ENCODE measurements at regions not wholly inside any gene's neighbourhood (a gene's known extent, or its start where the extent isn't known, plus 50 kb on each side); places are given as distances from the start of the nearest gene placed in this dataset.

DNA sequence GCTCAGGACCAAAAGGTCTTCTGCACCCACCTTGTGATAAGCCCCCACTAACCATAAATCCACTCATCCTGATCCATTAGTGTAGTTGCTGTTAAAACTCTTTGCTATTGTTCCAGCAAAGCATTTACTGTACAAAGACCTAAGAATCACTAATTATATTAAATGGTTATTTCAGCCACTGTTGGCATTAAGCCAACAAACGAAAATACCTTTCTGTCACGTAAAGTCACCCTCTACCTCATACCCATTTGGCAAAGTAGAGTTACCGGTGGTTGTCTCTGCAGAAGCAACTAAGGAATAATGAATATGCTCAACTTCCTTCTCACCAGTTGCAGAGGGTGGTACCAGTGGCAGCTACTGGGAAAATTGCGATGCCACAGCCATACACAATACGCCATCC, 224.5 kb downstream of the SP3 start:
- no peak overlapping the region for H3K27ac Mint-ChIP-seq
- H3K36me3 Mint-ChIP-seq: no peaks in the 10 kb centered on the region
- peaks cover 0 to 4% (median 3%) of the 10 kb centered on the region in 3 donors for H3K9me3 Mint-ChIP-seq
- H3K4me1 Mint-ChIP-seq: no peaks in the 10 kb centered on the region
- no peak overlapping the region for H3K4me3 Mint-ChIP-seq
- peaks cover 13% of the 10 kb centered on the region for H3K27me3 Mint-ChIP-seq

DNA sequence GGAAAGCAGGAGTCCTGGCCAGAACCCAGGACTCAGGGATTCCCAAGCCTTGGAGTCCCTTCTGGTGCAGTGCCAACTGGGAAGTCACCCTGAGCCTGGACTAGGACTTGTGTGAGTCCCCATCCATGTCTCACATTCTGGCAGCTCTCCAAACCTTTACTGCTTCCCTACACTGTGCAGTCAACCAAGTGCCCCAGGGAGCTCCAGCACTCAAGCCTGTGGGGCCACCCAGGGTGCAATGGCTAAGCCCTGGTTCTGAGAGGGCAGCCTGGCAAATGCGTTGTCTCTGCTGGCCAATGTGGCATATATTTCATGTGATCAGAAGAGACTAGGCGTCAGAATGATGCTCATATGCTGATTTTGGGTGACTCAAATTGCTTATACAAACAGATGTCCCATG, 223.4 kb downstream of the SP3 start:
- Mint-ChIP-seq H3K4me3 (no peak overlapping the region), H3K27ac (no peak overlapping the region), H3K4me1 (no peaks in the 10 kb centered on the region), H3K27me3 (peaks cover 16% of the 10 kb centered on the region), H3K9me3 (peaks cover 0 to 4% (median 3%) of the 10 kb centered on the region in 3 donors), H3K36me3 (no peaks in the 10 kb centered on the region)

DNA sequence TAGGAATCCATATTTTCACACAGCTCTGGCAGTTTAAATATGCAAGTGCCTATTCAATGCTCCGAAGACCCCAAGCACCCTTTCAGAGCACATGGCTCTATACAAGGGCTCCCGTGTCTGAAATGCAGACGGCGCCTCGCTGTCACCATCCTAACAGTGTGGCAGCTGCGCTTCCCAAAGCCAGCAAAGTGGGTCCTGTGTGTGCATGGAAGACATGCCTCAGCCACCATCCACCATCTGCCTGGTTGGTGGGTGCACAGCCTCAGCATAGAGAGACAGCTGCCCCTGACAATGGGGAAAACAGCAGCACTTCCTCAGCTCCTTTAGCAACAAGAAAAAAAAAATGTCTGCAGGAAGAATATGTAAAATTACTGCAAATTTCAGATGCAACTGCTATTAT, 218.1 kb downstream of the SP3 start:
- no peaks in the 10 kb centered on the region for H3K36me3 Mint-ChIP-seq
- H3K27ac Mint-ChIP-seq: no peak overlapping the region
- H3K9me3 Mint-ChIP-seq: no peaks in the 10 kb centered on the region
- H3K4me1 Mint-ChIP-seq: peaks cover 0 to 3% (median 0%) of the 10 kb centered on the region in 3 donors
- peaks cover 19% of the 10 kb centered on the region for H3K27me3 Mint-ChIP-seq
- no peak overlapping the region for H3K4me3 Mint-ChIP-seq

- H3K27me3 Mint-ChIP-seq: peaks cover 7% of the 10 kb centered on the region
- no peaks in the 10 kb centered on the region for H3K36me3 Mint-ChIP-seq
- H3K9me3 Mint-ChIP-seq: no peaks in the 10 kb centered on the region
- H3K4me1 Mint-ChIP-seq: peaks cover 0 to 3% (median 0%) of the 10 kb centered on the region in 3 donors
- H3K27ac Mint-ChIP-seq: no peak overlapping the region
- H3K4me3 Mint-ChIP-seq: no peak overlapping the region
Observed at GRCh38 chr2:173749315-173749714, 215.9 kb downstream of the SP3 start.

DNA sequence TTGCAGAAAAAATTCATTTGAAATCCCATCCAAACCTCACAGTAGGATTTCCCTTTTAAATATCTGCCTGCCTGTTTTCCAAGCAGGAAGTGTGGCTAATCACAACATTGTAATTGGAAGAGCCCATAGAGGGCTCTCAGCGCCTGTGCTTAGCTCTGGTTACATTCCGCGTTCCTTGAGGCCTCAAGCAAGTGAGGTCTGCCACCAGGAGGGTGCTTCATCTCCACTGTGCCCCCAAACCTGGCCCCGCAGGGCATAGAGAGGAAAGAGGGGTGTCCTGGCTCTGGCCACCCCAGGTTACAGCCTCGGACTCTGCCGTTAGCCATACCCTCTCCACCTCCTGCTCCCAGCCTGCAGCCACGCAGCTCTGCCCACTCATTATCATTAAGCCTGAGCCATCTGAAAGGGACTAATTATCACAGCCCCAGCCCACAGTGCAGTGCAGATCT, 214.8 kb downstream of the SP3 start:
- no peak overlapping the region for H3K27ac Mint-ChIP-seq
- no peak overlapping the region for H3K4me3 Mint-ChIP-seq
- H3K9me3 Mint-ChIP-seq: no peaks in the 10 kb centered on the region
- peaks cover 7% of the 10 kb centered on the region for H3K27me3 Mint-ChIP-seq
- H3K36me3 Mint-ChIP-seq: no peaks in the 10 kb centered on the region
- peaks cover 0 to 3% (median 0%) of the 10 kb centered on the region in 3 donors for H3K4me1 Mint-ChIP-seq

- no peak overlapping the region for H3K27ac Mint-ChIP-seq
- H3K36me3 Mint-ChIP-seq: no peaks in the 10 kb centered on the region
- H3K4me1 Mint-ChIP-seq: peaks cover 0 to 3% (median 0%) of the 10 kb centered on the region in 3 donors
- no peaks in the 10 kb centered on the region for H3K9me3 Mint-ChIP-seq
- peaks cover 5% of the 10 kb centered on the region for H3K27me3 Mint-ChIP-seq
- no peak overlapping the region for H3K4me3 Mint-ChIP-seq
Observed at GRCh38 chr2:173750831-173751230, 214.3 kb downstream of the SP3 start.

DNA sequence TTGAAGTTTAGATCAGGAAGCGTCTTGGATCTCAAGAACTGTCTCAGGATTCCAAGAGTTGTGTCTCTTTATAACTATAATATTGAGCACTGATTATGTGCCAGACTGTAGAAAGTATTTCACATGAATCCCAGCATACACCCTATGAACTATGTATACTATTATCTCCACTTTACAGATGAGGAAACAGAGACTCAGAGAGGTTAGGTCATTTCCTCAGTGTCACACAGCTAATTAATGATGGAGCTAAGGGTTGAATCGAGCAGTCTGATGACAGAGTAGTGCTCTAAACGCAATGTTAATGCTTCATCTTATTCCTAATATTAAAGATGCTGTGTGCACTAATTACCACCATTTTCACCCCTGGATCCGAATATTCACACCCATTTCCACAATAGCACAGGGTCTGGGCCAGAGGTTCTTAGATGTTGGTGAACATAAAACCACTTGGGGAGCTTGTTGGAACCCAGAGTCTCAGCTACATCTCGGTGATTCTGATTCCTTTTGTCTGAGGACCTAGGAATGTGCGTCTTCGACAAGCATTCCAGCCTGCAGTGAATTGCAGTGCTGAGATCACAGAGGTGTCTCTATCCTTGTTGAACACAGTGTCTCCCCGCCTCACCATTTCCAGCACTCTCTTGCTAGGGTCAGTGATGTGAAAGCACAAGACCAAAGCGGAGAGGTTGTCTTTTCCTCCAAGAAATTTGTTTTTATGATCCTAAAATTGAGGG, 213.8 kb downstream of the SP3 start:
- Mint-ChIP-seq H3K27me3 (peaks cover 3% of the 10 kb centered on the region), H3K36me3 (no peaks in the 10 kb centered on the region), H3K27ac (no peak overlapping the region), H3K9me3 (no peaks in the 10 kb centered on the region), H3K4me3 (no peak overlapping the region), H3K4me1 (peaks cover 0 to 3% (median 0%) of the 10 kb centered on the region in 3 donors)

DNA sequence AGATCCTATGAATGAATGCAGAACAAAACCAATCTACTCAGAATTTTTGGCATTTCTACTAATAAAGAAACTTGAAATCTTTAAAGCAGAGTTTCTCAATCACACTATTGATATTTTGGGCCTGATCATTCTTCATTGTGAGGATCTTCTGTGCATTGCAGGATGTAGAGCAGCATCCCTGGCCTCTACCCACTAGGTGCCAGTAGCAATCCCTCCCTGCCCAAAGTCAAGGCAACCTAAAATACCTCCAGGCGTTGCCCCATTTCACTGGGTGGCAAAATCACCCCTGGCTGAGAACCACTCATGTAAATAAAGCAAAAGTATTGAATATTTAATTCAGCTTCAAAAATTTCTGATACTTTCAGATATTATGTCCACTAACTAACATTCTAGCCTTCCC, 213.0 kb downstream of the SP3 start:
- Mint-ChIP-seq H3K27me3 (peaks cover 3% of the 10 kb centered on the region), H3K4me3 (no peak overlapping the region), H3K36me3 (no peaks in the 10 kb centered on the region), H3K4me1 (peaks cover 0 to 3% (median 0%) of the 10 kb centered on the region in 3 donors), H3K9me3 (no peaks in the 10 kb centered on the region), H3K27ac (no peak overlapping the region)

DNA sequence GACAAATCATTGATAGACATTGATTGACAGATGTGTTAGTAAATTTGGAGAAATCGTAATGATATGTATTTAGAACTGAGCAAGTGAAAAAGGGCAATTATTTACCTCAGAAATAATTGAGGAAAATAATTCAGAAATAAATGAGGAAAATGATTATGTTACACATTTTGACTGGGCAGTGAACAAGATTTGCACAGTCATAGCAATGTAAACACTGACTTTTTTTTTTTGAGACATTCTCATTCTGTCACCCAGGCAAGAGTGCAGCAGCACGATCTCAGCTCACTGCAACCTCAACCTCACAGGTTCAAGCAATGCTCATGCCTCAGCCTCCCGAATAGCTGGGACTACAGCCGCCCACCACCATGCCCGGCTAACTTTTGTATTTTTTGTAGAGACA, 211.7 kb downstream of the SP3 start:
- no peak overlapping the region for H3K27ac Mint-ChIP-seq
- H3K27me3 Mint-ChIP-seq: peaks cover 3% of the 10 kb centered on the region
- H3K4me1 Mint-ChIP-seq: peaks cover 0 to 3% (median 0%) of the 10 kb centered on the region in 3 donors
- no peaks in the 10 kb centered on the region for H3K9me3 Mint-ChIP-seq
- H3K4me3 Mint-ChIP-seq: no peak overlapping the region
- no peaks in the 10 kb centered on the region for H3K36me3 Mint-ChIP-seq

DNA sequence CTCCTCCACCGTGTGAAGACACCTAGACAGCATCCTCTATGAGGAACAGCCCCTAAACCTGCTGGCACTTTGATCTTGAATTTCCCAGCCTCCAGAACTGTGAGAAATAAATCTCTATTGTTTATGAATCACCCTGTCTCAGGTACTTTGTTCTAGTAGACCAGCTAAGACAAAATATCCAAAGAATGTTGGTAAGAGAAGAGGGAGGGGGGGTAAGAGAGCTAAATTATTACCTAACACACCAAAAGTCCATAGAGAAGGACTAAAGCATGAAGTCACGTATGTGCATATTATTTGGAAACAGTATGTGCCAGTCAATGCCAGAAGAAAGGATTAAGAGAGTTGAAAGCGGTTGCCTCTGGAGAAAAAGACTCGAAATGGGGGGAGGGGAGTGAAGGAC, 211.0 kb downstream of the SP3 start:
- no peaks in the 10 kb centered on the region for H3K36me3 Mint-ChIP-seq
- no peak overlapping the region for H3K27ac Mint-ChIP-seq
- H3K9me3 Mint-ChIP-seq: no peaks in the 10 kb centered on the region
- peaks cover 1% of the 10 kb centered on the region for H3K27me3 Mint-ChIP-seq
- peaks cover 0 to 3% (median 0%) of the 10 kb centered on the region in 3 donors for H3K4me1 Mint-ChIP-seq
- H3K4me3 Mint-ChIP-seq: no peak overlapping the region

DNA sequence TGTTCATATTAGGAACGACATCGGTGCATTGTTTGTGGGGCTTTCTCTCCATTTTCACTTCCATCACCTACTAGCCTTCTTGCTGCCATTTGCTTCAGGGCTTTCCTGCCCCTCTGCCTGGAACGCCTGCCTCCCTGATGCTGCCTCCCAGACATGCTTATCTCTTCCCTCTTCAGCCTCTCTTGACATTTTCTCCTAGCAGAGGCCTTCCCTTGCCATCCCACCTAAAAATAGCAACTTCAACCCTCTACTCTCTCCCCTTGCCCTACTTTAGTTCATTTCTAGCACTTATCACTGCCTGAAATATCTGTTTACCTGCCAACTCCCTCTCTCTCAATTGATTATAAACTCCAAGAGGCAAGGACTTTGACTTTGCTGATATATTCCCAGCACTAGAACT, 210.3 kb downstream of the SP3 start:
- H3K36me3 Mint-ChIP-seq: no peaks in the 10 kb centered on the region
- H3K4me3 Mint-ChIP-seq: no peak overlapping the region
- H3K27me3 Mint-ChIP-seq: no peaks in the 10 kb centered on the region
- H3K9me3 Mint-ChIP-seq: no peaks in the 10 kb centered on the region
- no peak overlapping the region for H3K27ac Mint-ChIP-seq
- peaks cover 0 to 3% (median 0%) of the 10 kb centered on the region in 3 donors for H3K4me1 Mint-ChIP-seq

GRCh38 chr2:173755798-173756197, 209.4 kb downstream of the SP3 start:
- H3K4me1 Mint-ChIP-seq: peaks cover 0 to 2% (median 0%) of the 10 kb centered on the region in 3 donors
- no peak overlapping the region for H3K27ac Mint-ChIP-seq

GRCh38 chr2:173759959-173760358, 205.2 kb downstream of the SP3 start:
- H3K27me3 Mint-ChIP-seq: peaks cover 2% of the 10 kb centered on the region
- no peaks in the 10 kb centered on the region for H3K36me3 Mint-ChIP-seq
- H3K4me1 Mint-ChIP-seq: no peaks in the 10 kb centered on the region
- H3K9me3 Mint-ChIP-seq: peaks cover 0 to under 1% (median 0%) of the 10 kb centered on the region in 3 donors
- no peak overlapping the region for H3K4me3 Mint-ChIP-seq
- no peak overlapping the region for H3K27ac Mint-ChIP-seq

More at GRCh38 chr2:173755798-173756197, 209.4 kb downstream of the SP3 start:
- Mint-ChIP-seq H3K9me3 (no peaks in the 10 kb centered on the region), H3K4me3 (no peak overlapping the region), H3K27me3 (no peaks in the 10 kb centered on the region), H3K36me3 (no peaks in the 10 kb centered on the region)

- Mint-ChIP-seq H3K27ac (no peak overlapping the region), H3K4me1 (no peaks in the 10 kb centered on the region), H3K4me3 (no peak overlapping the region), H3K9me3 (peaks cover 0 to 1% (median 0%) of the 10 kb centered on the region in 3 donors), H3K36me3 (no peaks in the 10 kb centered on the region), H3K27me3 (peaks cover 2% of the 10 kb centered on the region)
Observed at GRCh38 chr2:173760553-173760952, 204.6 kb downstream of the SP3 start.

GRCh38 chr2:173761603-173762119, 203.5 kb downstream of the SP3 start:
- peaks cover 0 to 1% (median 0%) of the 10 kb centered on the region in 3 donors for H3K9me3 Mint-ChIP-seq
- no peaks in the 10 kb centered on the region for H3K36me3 Mint-ChIP-seq
- H3K27me3 Mint-ChIP-seq: peaks cover 4% of the 10 kb centered on the region
- no peaks in the 10 kb centered on the region for H3K4me1 Mint-ChIP-seq
- H3K27ac Mint-ChIP-seq: peak overlapping the region in 1 of 3 donors; percentile 14
- H3K4me3 Mint-ChIP-seq: no peak overlapping the region

GRCh38 chr2:173762221-173762620, 203.0 kb downstream of the SP3 start:
- H3K36me3 Mint-ChIP-seq: no peaks in the 10 kb centered on the region
- H3K27ac Mint-ChIP-seq: no peak overlapping the region
- H3K4me1 Mint-ChIP-seq: no peaks in the 10 kb centered on the region
- no peak overlapping the region for H3K4me3 Mint-ChIP-seq
- peaks cover 9% of the 10 kb centered on the region for H3K27me3 Mint-ChIP-seq
- peaks cover 0 to 1% (median 0%) of the 10 kb centered on the region in 3 donors for H3K9me3 Mint-ChIP-seq

All from IgD-negative memory B cell (primary cell).